Parathyroid adenoma (tissue), 2 donors: ENCODE measurements at regions not wholly inside any gene's neighbourhood (a gene's known extent, or its start where the extent isn't known, plus 50 kb on each side); places are given as distances from the start of the nearest gene placed in this dataset.

Experiments used
- H2AFZ ChIP-seq: fragments of 300-600 bp; sonication (generic); one replicate; pipeline ENCODE4 v1.7.0; 2017; ENCODE audit warnings: antibody characterized with exemption, mild to moderate bottlenecking
- H3K27ac ChIP-seq: fragments of 300-600 bp; sonication (generic); one replicate; pipeline ENCODE4 v1.7.0; 2017
- H3K27me3 ChIP-seq: fragments of 300-600 bp; sonication (generic); one replicate; pipeline ENCODE4 v1.7.0; 2017; ENCODE audit warnings: low read length; ENCODE audit not compliant: control insufficient read depth, insufficient read depth
- H3K36me3 ChIP-seq: fragments of 300-600 bp; sonication (generic); one replicate; pipeline ENCODE4 v1.7.0; 2017; ENCODE audit warnings: low read length; ENCODE audit not compliant: control insufficient read depth, insufficient read depth
- H3K4me1 ChIP-seq: fragments of 300-600 bp; sonication (generic); one replicate; pipeline ENCODE4 v1.7.0; 2017; ENCODE audit warnings: control low read depth
- H3K4me2 ChIP-seq: fragments of 300-600 bp; sonication (generic); one replicate; pipeline ENCODE4 v1.7.0; 2017; ENCODE audit warnings: low read length
- H3K4me3 ChIP-seq: fragments of 300-600 bp; sonication (generic); one replicate; pipeline ENCODE4 v1.7.0; 2017; ENCODE audit warnings: low read depth, low read length
- H3K79me2 ChIP-seq: fragments of 300-600 bp; sonication (generic); one replicate; pipeline ENCODE4 v1.7.0; 2017; ENCODE audit warnings: control low read depth
- H3K9ac ChIP-seq: fragments of 300-600 bp; sonication (generic); one replicate; pipeline ENCODE4 v1.7.0; 2017; ENCODE audit warnings: mild to moderate bottlenecking
- H3K9me3 ChIP-seq: fragments of 300-600 bp; sonication (generic); one replicate; pipeline ENCODE4 v1.7.0; 2017; ENCODE audit warnings: low read length; ENCODE audit not compliant: control insufficient read depth
- TF ChIP-seq, protein P1 (sequence below): fragments of 300-600 bp; sonication (generic); IDR thresholded peaks from one replicate; pipeline ENCODE4 v1.7.0; 2017; ENCODE audit warnings: antibody characterized with exemption, mild to moderate bottlenecking
- donor health status: primary hyperparathyroidism.

DNA sequence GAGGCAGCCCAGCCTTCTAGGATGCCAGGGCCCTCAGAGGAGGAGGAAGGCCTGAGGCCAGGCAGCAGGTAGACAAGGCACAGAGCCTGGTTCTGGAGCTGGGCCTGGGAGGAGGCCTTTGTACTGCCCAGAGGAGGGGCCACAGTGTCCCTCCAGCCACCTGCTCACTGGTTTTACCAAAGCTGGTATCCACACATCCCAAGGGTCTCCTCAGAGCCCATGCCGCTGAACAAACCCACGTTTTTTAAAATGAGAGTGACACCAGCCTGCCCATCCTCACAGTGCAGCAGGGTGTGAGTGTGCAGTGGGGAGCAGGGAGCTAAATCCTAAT lies 162.7 kb downstream of the LY86 start:
- Histone ChIP-seq H3K4me2 (no peak overlapping the region), H3K4me3 (no peak overlapping the region), H3K27ac (no peak overlapping the region), H3K27me3 (no peaks in the 10 kb centered on the region), H3K36me3 (no peaks in the 10 kb centered on the region), H3K79me2 (no peaks in the 10 kb centered on the region), H3K9me3 (no peaks in the 10 kb centered on the region), H3K9ac (no peak overlapping the region), H3K4me1 (no peaks in the 10 kb centered on the region), H2AFZ (no peak overlapping the region)
- TF ChIP-seq, protein P1, sequence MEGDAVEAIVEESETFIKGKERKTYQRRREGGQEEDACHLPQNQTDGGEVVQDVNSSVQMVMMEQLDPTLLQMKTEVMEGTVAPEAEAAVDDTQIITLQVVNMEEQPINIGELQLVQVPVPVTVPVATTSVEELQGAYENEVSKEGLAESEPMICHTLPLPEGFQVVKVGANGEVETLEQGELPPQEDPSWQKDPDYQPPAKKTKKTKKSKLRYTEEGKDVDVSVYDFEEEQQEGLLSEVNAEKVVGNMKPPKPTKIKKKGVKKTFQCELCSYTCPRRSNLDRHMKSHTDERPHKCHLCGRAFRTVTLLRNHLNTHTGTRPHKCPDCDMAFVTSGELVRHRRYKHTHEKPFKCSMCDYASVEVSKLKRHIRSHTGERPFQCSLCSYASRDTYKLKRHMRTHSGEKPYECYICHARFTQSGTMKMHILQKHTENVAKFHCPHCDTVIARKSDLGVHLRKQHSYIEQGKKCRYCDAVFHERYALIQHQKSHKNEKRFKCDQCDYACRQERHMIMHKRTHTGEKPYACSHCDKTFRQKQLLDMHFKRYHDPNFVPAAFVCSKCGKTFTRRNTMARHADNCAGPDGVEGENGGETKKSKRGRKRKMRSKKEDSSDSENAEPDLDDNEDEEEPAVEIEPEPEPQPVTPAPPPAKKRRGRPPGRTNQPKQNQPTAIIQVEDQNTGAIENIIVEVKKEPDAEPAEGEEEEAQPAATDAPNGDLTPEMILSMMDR = no peak

DNA sequence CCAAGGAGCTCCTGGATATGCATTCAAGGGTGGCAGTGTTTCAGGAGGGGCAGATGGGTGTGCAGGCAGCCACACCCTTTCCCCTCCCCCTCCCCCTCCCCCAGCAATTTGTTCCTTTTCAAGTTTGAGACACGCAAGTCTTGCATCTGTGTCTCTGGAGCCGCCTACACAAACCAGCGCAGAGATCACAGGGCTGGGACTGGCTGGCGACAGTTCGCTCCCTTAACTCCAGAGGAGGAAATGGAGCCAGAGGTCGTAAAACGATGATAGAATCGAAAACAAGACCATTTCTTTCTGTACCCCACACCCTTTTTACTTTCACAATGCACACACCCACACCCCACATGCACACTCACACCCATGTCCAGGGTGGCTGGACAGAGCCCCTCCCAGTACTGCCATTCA lies 163.1 kb downstream of the LY86 start:
- Histone ChIP-seq H3K4me2 (no peak overlapping the region), H3K9me3 (no peaks in the 10 kb centered on the region), H2AFZ (no peak overlapping the region), H3K27ac (no peak overlapping the region), H3K4me1 (no peaks in the 10 kb centered on the region), H3K79me2 (no peaks in the 10 kb centered on the region), H3K4me3 (no peak overlapping the region), H3K9ac (no peak overlapping the region), H3K27me3 (no peaks in the 10 kb centered on the region), H3K36me3 (no peaks in the 10 kb centered on the region)
- TF ChIP-seq, protein P1 = no peak

DNA sequence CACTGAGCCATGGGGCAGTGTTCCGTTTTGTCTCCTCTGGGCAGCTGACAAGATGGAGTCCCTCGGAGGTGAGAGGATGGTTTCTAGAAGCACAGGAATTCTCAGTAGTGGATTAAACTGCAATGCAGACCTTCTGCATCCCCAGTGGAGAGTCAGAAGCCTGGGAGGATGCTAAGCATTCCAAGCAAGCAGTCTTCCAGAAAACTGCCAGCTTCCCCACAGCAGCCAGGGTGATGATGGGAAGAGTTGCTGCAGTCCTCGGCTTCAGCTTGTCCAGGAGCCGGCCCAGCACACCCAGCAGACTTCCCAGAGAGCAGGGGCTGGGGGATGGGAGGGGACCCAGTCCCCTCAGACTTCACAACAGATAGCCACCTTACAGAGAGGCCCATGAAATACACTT lies 163.6 kb downstream of the LY86 start:
- Histone ChIP-seq H3K4me1 (no peaks in the 10 kb centered on the region), H3K9me3 (no peaks in the 10 kb centered on the region), H3K4me2 (no peak overlapping the region), H2AFZ (no peak overlapping the region), H3K4me3 (no peak overlapping the region), H3K36me3 (no peaks in the 10 kb centered on the region), H3K27ac (no peak overlapping the region), H3K27me3 (no peaks in the 10 kb centered on the region), H3K79me2 (no peaks in the 10 kb centered on the region), H3K9ac (no peak overlapping the region)
- TF ChIP-seq, protein P1 = no peak

DNA sequence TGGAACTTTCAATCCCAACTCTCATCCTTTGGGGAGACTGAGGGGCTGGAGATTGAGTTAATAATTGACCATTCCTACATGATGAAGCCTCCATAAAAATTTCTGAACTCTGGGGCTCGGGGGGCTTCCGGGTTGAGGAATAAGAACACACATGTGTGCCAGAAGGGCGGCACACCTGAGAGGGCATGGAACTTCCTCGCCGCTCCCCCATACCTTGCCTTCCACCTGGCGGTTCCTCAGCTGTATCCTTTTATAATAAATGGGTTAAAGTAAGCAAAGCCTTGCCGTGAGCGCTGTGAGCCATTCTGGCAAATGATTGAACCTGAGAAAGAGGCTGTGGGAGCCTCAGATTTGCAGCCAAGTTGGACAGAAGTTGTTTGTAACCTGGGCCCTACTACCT lies 164.8 kb downstream of the LY86 start:
- H3K9ac ChIP-seq = no peak overlapping the region
- H3K4me3 ChIP-seq = no peak overlapping the region
- no peaks in the 10 kb centered on the region for H3K9me3 ChIP-seq
- no peak overlapping the region for H3K4me2 ChIP-seq
- H3K27ac ChIP-seq = no peak overlapping the region
- TF ChIP-seq, protein P1 = no peak
- no peaks in the 10 kb centered on the region for H3K36me3 ChIP-seq
- no peaks in the 10 kb centered on the region for H3K4me1 ChIP-seq
- no peaks in the 10 kb centered on the region for H3K27me3 ChIP-seq
- no peak overlapping the region for H2AFZ ChIP-seq
- no peaks in the 10 kb centered on the region for H3K79me2 ChIP-seq

DNA sequence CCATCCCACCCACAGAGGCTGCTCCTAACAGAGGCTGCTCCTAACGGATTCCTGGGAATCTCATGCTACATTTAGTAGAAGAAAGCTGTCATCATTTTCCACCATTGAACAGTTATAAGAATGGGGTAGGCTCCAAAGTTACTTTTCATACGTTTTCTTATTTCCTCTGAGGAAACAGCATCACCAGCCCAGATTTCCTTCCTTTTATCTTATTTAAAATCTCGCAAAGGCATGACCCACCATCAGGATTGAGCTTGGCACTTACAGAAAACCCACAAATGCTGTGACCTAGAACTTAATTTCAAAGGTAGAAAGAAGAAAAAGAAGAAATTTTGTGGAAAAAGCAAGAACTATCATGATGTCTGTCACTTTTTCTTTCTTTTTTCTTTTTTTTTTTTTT lies 168.0 kb downstream of the LY86 start:
- H3K27me3 ChIP-seq = no peaks in the 10 kb centered on the region
- no peak overlapping the region for H3K9ac ChIP-seq

More for the DNA sequence above, 168.0 kb downstream of the LY86 start:
- Histone ChIP-seq H3K4me1 (no peaks in the 10 kb centered on the region), H3K4me3 (no peak overlapping the region), H3K36me3 (no peaks in the 10 kb centered on the region), H3K27ac (no peak overlapping the region), H3K4me2 (no peak overlapping the region), H2AFZ (no peak overlapping the region), H3K79me2 (no peaks in the 10 kb centered on the region), H3K9me3 (no peaks in the 10 kb centered on the region)
- TF ChIP-seq, protein P1 = no peak
